CD14-positive monocyte (primary cell): ENCODE measurements at regions not wholly inside any gene's neighbourhood (a gene's known extent, or its start where the extent isn't known, plus 50 kb on each side); places are given as distances from the start of the nearest gene placed in this dataset.

Experiments used
- DNase-seq, 3 donors: peaks; one replicate each; pipeline ENCODE4 v3.0.0-alpha.2; 2011 to 2022
- H2AFZ ChIP-seq: 2 replicates; pipeline ENCODE4 v1.6.0; 2012; ENCODE audit warnings: mild to moderate bottlenecking, low read depth, low read length, inconsistent platforms; ENCODE audit not compliant: insufficient read depth, poor library complexity, severe bottlenecking
- H3K27ac ChIP-seq, 2 donors: 1 replicate in 1 of 2; 2 replicates in 1 of 2; pipeline ENCODE4 v1.5.1; 2012 to 2013; ENCODE audit warnings: low read length in 2 of 2, control low read depth in 1 of 2, inconsistent platforms in 1 of 2, low read depth in 1 of 2, mild to moderate bottlenecking in 1 of 2
- H3K27me3 ChIP-seq, 2 donors: one replicate each; pipeline versions ENCODE4 v1.6.0 to v1.6.1; 2011 to 2013; ENCODE audit warnings: low read length in 2 of 2; ENCODE audit not compliant: control insufficient read depth in 2 of 2, insufficient read depth in 2 of 2
- H3K36me3 ChIP-seq, 2 donors: replicated peaks in 1 of 2; 1 replicate in 1 of 2; 2 replicates in 1 of 2; pipeline versions ENCODE4 v1.5.1 to v1.6.1; 2012 to 2013; ENCODE audit warnings: low read length in 2 of 2, control low read depth in 1 of 2, inconsistent platforms in 1 of 2, mild to moderate bottlenecking in 1 of 2; ENCODE audit not compliant: insufficient read depth in 2 of 2, control insufficient read depth in 1 of 2
- H3K4me1 ChIP-seq, 2 donors: 1 replicate in 1 of 2; 2 replicates in 1 of 2; pipeline versions ENCODE4 v1.5.1 to v1.6.1; 2012 to 2013; ENCODE audit warnings: low read length in 2 of 2, control low read depth in 1 of 2, inconsistent platforms in 1 of 2, mild to moderate bottlenecking in 1 of 2, moderate library complexity in 1 of 2; ENCODE audit not compliant: insufficient read depth in 2 of 2, control insufficient read depth in 1 of 2
- H3K4me2 ChIP-seq: replicated peaks from 2 replicates; pipeline ENCODE3; 2012; ENCODE audit warnings: low read length, moderate library complexity, mild to moderate bottlenecking; ENCODE audit not compliant: poor library complexity, severe bottlenecking; ENCODE audit errors: extremely low read depth
- H3K4me3 ChIP-seq, 3 experiments: fragments of 200-600 bp in 1 of 3; sonication (generic) in 1 of 3; replicated peaks in 1 of 3; 1 replicate in 2 of 3; 2 replicates in 1 of 3; pipeline ENCODE4 v1.5.1; 2011 to 2013; ENCODE audit warnings: low read length in 3 of 3, mild to moderate bottlenecking in 3 of 3, control low read depth in 2 of 3, low read depth in 2 of 3, inconsistent platforms in 1 of 3, moderate library complexity in 1 of 3
- H3K79me2 ChIP-seq: 2 replicates; pipeline ENCODE4 v1.6.0; 2012; ENCODE audit warnings: mild to moderate bottlenecking, control low read depth, inconsistent platforms, low read length, moderate library complexity; ENCODE audit not compliant: insufficient read depth
- H3K9ac ChIP-seq: 2 replicates; pipeline ENCODE4 v1.6.0; 2017; ENCODE audit warnings: low read length, mild to moderate bottlenecking; ENCODE audit not compliant: insufficient read depth, poor library complexity, severe bottlenecking
- H3K9me3 ChIP-seq, 2 donors: replicated peaks in 1 of 2; 1 replicate in 1 of 2; 2 replicates in 1 of 2; pipeline versions ENCODE4 v1.5.1 to v1.6.1; 2012 to 2013; ENCODE audit warnings: low read length in 2 of 2, control low read depth in 1 of 2; ENCODE audit not compliant: control insufficient read depth in 1 of 2, insufficient read depth in 1 of 2
- H4K20me1 ChIP-seq: 2 replicates; pipeline ENCODE4 v1.6.0; 2012; ENCODE audit warnings: mild to moderate bottlenecking, low read length, control low read depth, moderate library complexity; ENCODE audit not compliant: insufficient read depth
- H3K27ac Mint-ChIP-seq, 7 donors: one replicate each; pipeline ENCODE4 v1.8.0; 2020; ENCODE audit warnings: mild to moderate bottlenecking in 7 of 7, mixed read lengths in 7 of 7, moderate library complexity in 6 of 7, inconsistent platforms in 2 of 7
- H3K27me3 Mint-ChIP-seq, 3 donors: one replicate each; pipeline ENCODE4 v1.8.0; 2021 to 2022; ENCODE audit warnings: low read depth in 3 of 3, mild to moderate bottlenecking in 3 of 3, mixed read lengths in 3 of 3, moderate library complexity in 3 of 3, inconsistent platforms in 1 of 3
- H3K36me3 Mint-ChIP-seq, 2 donors: one replicate each; pipeline ENCODE4 v1.8.0; 2020; ENCODE audit warnings: mixed read lengths in 2 of 2, inconsistent platforms in 1 of 2, mild to moderate bottlenecking in 1 of 2
- H3K4me1 Mint-ChIP-seq: one replicate; pipeline ENCODE4 v1.8.0; 2020; ENCODE audit warnings: mild to moderate bottlenecking, mixed read lengths
- H3K4me3 Mint-ChIP-seq, 2 donors: one replicate each; pipeline ENCODE4 v1.8.0; 2020; ENCODE audit warnings: mild to moderate bottlenecking in 2 of 2, mixed read lengths in 2 of 2, moderate library complexity in 1 of 2
- H3K9me3 Mint-ChIP-seq, 7 donors: one replicate each; pipeline ENCODE4 v1.8.0; 2020 to 2022; ENCODE audit warnings: mixed read lengths in 7 of 7, mild to moderate bottlenecking in 6 of 7, moderate library complexity in 6 of 7, inconsistent platforms in 2 of 7
- CTCF ChIP-seq: fragments of 200-600 bp; IDR thresholded peaks from one replicate; pipeline ENCODE4 v1.8.0; 2022; ENCODE audit warnings: antibody characterized with exemption, mild to moderate bottlenecking
- WGBS: methylation state at CpG from one replicate; pipeline ENCODE4 v1.1.5; 2013; ENCODE audit warnings: missing lambda C conversion rate; ENCODE audit not compliant: insufficient coverage; 5-methylcytosine and 5-hydroxymethylcytosine counted together
- intact Hi-C, 2 donors: fragments of 100-400 bp; cut with micrococcal nuclease; formaldehyde crosslinking; loops; one replicate each; pipeline versions ENCODE4 v1.15.0 to v1.15.1; 2023

DNA sequence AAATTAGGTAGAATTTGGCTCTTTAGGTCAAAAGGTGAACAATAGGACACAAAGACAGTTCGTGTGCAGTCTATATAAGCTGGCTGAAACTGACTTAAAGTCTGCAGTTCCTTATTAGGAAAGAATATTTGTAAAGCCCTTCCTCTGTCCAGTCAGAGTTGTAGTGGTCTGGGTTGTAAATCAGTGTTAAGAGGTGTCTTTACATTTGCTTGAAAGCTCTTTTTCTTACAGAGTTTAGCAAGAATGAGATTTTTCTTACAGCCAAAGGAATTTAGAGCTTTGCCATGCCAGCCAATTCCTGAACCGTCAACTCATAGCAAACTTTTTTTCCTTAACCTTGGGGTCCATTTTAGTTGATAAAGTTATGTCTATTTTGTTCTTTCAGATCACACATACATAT is 786.1 kb upstream of the CTNND2 start:
- DNase-seq: no peak
- peaks cover 0 to 9% (median 2%) of the 10 kb centered on the region in 7 donors for H3K9me3 Mint-ChIP-seq
- Histone ChIP-seq H3K4me3 (no peak overlapping the region), H3K79me2 (no peaks in the 10 kb centered on the region), H3K4me2 (no peak overlapping the region), H3K27me3 (no peaks in the 10 kb centered on the region), H3K9me3 (no peaks in the 10 kb centered on the region), H4K20me1 (no peaks in the 10 kb centered on the region), H2AFZ (no peak overlapping the region), H3K9ac (no peak overlapping the region), H3K36me3 (no peaks in the 10 kb centered on the region), H3K27ac (no peak overlapping the region), H3K4me1 (no peaks in the 10 kb centered on the region)
- no peaks in the 10 kb centered on the region for H3K4me1 Mint-ChIP-seq
- intact Hi-C loops: no loop called here
- no peak for TF ChIP-seq CTCF
- peaks cover 0 to 3% (median 0%) of the 10 kb centered on the region in 3 donors for H3K27me3 Mint-ChIP-seq
- no peak overlapping the region for H3K27ac Mint-ChIP-seq
- H3K36me3 Mint-ChIP-seq: no peaks in the 10 kb centered on the region
- WGBS: 60% methylated on average over 1 of the region's 2 CpGs
- no peak overlapping the region for H3K4me3 Mint-ChIP-seq

DNA sequence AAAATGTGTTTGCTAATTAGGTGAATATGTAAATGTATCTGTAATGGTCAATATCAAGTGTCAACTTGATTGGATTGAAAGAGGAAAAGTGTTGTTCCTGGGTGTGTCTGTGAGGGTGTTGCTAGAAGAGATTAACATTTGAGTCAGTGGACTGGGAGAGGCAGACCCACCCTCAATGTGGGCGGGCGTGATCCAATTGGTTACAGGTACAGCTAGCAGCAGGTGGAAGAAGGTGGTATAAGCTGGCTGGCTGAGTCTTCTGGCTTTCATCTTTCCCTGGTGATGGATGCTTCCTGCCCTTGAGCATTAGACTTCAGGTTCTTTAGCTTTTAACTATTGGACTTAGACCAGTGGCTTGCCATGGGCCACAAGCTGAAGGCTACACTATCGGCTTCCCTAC is 779.0 kb upstream of the CTNND2 start:
- no peak overlapping the region for H2AFZ ChIP-seq
- no peak for DNase-seq
- no peak overlapping the region for H3K4me3 Mint-ChIP-seq
- no peak overlapping the region for H3K27ac ChIP-seq
- no peak overlapping the region for H3K4me2 ChIP-seq
- intact Hi-C loops: no loop called here
- no peak overlapping the region for H3K4me3 ChIP-seq
- H3K9me3 Mint-ChIP-seq: peaks cover 0 to 2% (median 0%) of the 10 kb centered on the region in 7 donors
- no peaks in the 10 kb centered on the region for H3K4me1 Mint-ChIP-seq
- 85% methylated on average over 3 of the region's 3 CpGs for WGBS
- no peaks in the 10 kb centered on the region for H3K79me2 ChIP-seq
- no peak overlapping the region for H3K27ac Mint-ChIP-seq
- H3K36me3 Mint-ChIP-seq: no peaks in the 10 kb centered on the region
- H3K4me1 ChIP-seq: no peaks in the 10 kb centered on the region
- no peaks in the 10 kb centered on the region for H3K9me3 ChIP-seq
- peaks cover 0 to 2% (median 0%) of the 10 kb centered on the region in 3 donors for H3K27me3 Mint-ChIP-seq
- no peaks in the 10 kb centered on the region for H4K20me1 ChIP-seq
- H3K9ac ChIP-seq: no peak overlapping the region
- no peak for TF ChIP-seq CTCF
- no peaks in the 10 kb centered on the region for H3K27me3 ChIP-seq
- H3K36me3 ChIP-seq: no peaks in the 10 kb centered on the region
